ENCODE measurements at regions not wholly inside any gene's neighbourhood (a gene's known extent, or its start where the extent isn't known, plus 50 kb on each side); places are given as distances from the start of the nearest gene placed in this dataset.

- TF ChIP-seq CTCF (IDR thresholded peaks at IDR 0.05; ENCODE audit: low read depth, low read length, missing input control) (no peak), RXRA (IDR thresholded peaks at IDR 0.05) (no peak), RAD21 (IDR thresholded peaks at IDR 0.05) (no peak), TAF1 (conservative IDR thresholded peaks at IDR 0.05) (no peak), GABPA (IDR thresholded peaks at IDR 0.05 in 1 of 2, conservative IDR thresholded peaks at IDR 0.05 in 1 of 2) (no peak), EGR1 (IDR thresholded peaks at IDR 0.05; ENCODE audit: low read depth in 2 of 2) (no peak), NR2F2 (IDR thresholded peaks at IDR 0.05) (no peak)
Measured at GRCh38 chr20:51867251-51867650, 64.9 kb upstream of the SALL4 start.

All from liver (tissue), 3 donors.